ENCODE measurements at regions not wholly inside any gene's neighbourhood (a gene's known extent, or its start where the extent isn't known, plus 50 kb on each side); places are given as distances from the start of the nearest gene placed in this dataset.

DNA sequence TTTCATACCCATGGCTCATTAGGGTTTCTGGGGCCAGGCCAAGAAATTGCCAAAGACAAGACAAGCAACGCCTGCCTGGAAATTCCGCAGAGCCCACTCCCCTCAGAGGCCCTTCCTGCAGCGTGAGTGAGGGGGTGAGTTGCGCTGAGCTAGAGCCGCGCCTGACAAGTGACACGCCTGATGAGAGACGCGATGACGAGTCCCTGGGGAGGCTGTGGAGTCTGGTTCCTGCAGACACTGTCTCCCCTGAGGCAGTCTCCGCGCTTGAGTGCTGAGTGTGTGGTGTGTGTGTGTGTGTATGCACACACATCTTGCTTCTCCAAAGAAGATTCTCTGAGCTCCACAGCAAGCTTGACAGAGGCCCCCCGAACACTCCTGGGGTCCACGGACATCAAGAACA is 269.8 kb downstream of the BCOR start:
- Histone ChIP-seq H3K27ac (no peak overlapping the region), H3K4me3 (no peak overlapping the region), H3K27me3 (no peaks in the 10 kb centered on the region), H3K9me3 (no peaks in the 10 kb centered on the region), H3K4me1 (no peaks in the 10 kb centered on the region), H3K36me3 (no peaks in the 10 kb centered on the region)
- TF ChIP-seq POLR2A (IDR thresholded peaks at IDR 0.05): no peak
- TF ChIP-seq, protein P1, sequence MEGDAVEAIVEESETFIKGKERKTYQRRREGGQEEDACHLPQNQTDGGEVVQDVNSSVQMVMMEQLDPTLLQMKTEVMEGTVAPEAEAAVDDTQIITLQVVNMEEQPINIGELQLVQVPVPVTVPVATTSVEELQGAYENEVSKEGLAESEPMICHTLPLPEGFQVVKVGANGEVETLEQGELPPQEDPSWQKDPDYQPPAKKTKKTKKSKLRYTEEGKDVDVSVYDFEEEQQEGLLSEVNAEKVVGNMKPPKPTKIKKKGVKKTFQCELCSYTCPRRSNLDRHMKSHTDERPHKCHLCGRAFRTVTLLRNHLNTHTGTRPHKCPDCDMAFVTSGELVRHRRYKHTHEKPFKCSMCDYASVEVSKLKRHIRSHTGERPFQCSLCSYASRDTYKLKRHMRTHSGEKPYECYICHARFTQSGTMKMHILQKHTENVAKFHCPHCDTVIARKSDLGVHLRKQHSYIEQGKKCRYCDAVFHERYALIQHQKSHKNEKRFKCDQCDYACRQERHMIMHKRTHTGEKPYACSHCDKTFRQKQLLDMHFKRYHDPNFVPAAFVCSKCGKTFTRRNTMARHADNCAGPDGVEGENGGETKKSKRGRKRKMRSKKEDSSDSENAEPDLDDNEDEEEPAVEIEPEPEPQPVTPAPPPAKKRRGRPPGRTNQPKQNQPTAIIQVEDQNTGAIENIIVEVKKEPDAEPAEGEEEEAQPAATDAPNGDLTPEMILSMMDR (IDR thresholded peaks at IDR 0.05): no peak
- intact Hi-C loops (cut with DNase I): no loop called here
- WGBS, 2 donors: 82% methylated on average over 3 to 5 of the region's 14 CpGs
- DNase-seq: no peak

DNA sequence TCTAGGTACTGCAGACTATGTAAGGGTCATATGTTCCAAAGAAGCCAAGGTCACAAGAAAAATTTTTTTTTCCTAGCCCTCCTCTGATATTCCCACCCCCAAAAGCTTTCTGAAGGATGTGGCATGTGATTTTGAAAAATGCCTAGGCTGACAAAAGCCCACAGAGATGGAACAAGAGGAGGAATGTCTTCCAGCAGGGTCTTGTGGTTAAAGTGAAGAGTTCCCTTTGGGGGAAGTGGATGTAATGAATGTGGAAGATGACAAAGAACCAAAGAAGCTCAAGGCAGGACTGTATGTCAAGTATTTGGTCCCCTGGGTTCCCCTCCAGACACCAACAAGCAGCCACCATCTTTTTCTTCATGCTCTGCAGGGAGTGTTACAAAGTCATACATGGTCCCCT is 268.8 kb downstream of the BCOR start:
- DNase-seq: no peak
- H3K4me3 ChIP-seq: no peak overlapping the region
- H3K36me3 ChIP-seq: no peaks in the 10 kb centered on the region
- H3K9me3 ChIP-seq: no peaks in the 10 kb centered on the region
- no peaks in the 10 kb centered on the region for H3K27me3 ChIP-seq
- intact Hi-C loops (cut with DNase I): no loop called here
- TF ChIP-seq, protein P1 (IDR thresholded peaks at IDR 0.05): no peak
- no peak for TF ChIP-seq POLR2A (IDR thresholded peaks at IDR 0.05)
- no peaks in the 10 kb centered on the region for H3K4me1 ChIP-seq
- H3K27ac ChIP-seq: no peak overlapping the region

DNA sequence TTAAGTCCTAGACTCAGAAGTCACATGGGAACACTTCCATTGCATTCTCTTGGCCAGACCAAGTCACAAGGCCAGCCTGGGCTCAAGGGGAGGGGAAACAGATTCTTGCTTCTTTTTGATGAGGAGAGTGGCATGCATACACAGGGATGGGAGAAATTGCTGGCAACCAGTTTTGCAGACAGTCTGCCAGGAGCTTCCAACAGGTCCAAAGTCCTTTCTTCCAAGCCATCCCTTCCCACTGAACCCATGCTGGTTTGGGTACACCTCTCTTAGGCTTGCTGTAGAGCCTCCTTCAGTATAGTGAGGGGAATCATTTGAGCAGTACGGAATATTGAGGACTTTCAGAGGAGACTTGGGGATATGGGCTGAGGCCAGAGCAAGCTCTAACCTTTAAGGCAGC is 267.8 kb downstream of the BCOR start:
- intact Hi-C loops (cut with DNase I): no loop called here
- WGBS, 2 donors: 100% methylated on average over 1 of the region's 1 CpG; no CpG with 5 or more reads in 1 of the 2 donors
- H3K36me3 ChIP-seq: no peaks in the 10 kb centered on the region

DNA sequence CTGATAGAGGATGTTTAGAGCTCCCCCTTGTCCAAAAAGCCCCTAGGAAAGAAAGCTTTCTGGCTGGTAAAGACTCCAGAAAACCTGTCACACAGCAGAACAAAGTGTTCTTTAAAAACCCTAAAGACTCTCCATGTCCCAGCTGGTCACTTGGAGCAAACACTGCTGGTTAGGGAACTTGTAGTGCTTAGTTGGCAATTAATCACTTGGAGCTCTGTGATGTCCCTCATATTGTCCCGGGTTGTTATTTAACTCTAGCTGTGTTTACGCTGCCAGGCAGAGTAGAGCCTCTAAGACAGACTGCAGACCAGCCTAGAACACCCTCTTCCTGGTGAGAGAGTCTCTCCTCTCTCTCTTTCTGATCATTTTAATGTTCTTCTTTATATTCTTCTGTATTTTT is 267.3 kb downstream of the BCOR start:
- no peaks in the 10 kb centered on the region for H3K4me1 ChIP-seq
- no peaks in the 10 kb centered on the region for H3K36me3 ChIP-seq
- H3K27ac ChIP-seq: peak overlapping the region in 1 of 4 donors; percentile 52
- H3K27me3 ChIP-seq: no peaks in the 10 kb centered on the region
- WGBS, 2 donors: 68 to 70% methylated on average over 2 of the region's 2 CpGs
- intact Hi-C loops (cut with DNase I): no loop called here
- TF ChIP-seq, protein P1 (IDR thresholded peaks at IDR 0.05): no peak
- no peak for TF ChIP-seq POLR2A (IDR thresholded peaks at IDR 0.05)
- no peak for DNase-seq
- no peak overlapping the region for H3K4me3 ChIP-seq
- no peaks in the 10 kb centered on the region for H3K9me3 ChIP-seq

More for the DNA sequence above, 267.8 kb downstream of the BCOR start:
- Histone ChIP-seq H3K9me3 (no peaks in the 10 kb centered on the region), H3K4me3 (no peak overlapping the region), H3K4me1 (no peaks in the 10 kb centered on the region), H3K27me3 (no peaks in the 10 kb centered on the region), H3K27ac (peak overlapping the region in 1 of 4 donors; percentile 52)
- TF ChIP-seq POLR2A (IDR thresholded peaks at IDR 0.05): no peak
- TF ChIP-seq, protein P1 (IDR thresholded peaks at IDR 0.05): no peak
- no peak for DNase-seq

DNA sequence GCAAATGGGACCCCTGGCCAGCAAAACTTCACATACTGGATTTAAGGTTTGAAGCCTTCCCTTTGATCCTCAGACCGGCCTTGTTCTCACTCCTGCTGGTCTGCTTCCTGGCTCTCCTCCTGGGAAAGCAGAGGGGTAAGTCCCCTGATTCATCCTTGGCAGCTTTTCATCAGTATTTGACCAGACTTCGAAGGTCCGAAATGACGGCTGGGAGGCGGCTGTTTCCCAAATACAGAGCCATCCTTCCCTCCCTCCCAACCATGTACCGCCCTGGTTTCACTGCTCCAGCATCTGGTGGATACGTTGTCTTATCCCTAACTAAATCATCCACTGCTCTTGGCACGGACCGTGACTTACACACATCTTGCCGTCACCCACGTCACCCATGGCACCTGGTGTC is 265.5 kb downstream of the BCOR start:
- WGBS, 2 donors: 74 to 79% methylated on average over 6 to 11 of the region's 11 CpGs

More for the DNA sequence above, 265.5 kb downstream of the BCOR start:
- intact Hi-C loops (cut with DNase I): no loop called here
- DNase-seq: no peak
- Histone ChIP-seq H3K27ac (no peak overlapping the region), H3K9me3 (no peaks in the 10 kb centered on the region), H3K27me3 (no peaks in the 10 kb centered on the region), H3K4me3 (no peak overlapping the region), H3K4me1 (no peaks in the 10 kb centered on the region), H3K36me3 (no peaks in the 10 kb centered on the region)
- no peak for TF ChIP-seq POLR2A (IDR thresholded peaks at IDR 0.05)
- TF ChIP-seq, protein P1 (IDR thresholded peaks at IDR 0.05): no peak
